NCI-H345 treated with DMSO at 0.1 percent for 48 hours (cell line): ENCODE measurements at regions not wholly inside any gene's neighbourhood (a gene's known extent, or its start where the extent isn't known, plus 50 kb on each side); places are given as distances from the start of the nearest gene placed in this dataset.

Source experiments
- DNase-seq: peaks from one replicate; lab custom pipeline; 2025; ENCODE audit not compliant: unreplicated experiment; lab: John Stamatoyannopoulos, UW

- DNase-seq: no peak
These were observed 76.0 kb downstream of the FAM124B start for GRCh38 chr2:224325941-224326340.

GRCh38 chr2:224324604-224325003 lies 77.3 kb downstream of the FAM124B start:
- DNase-seq: no peak

GRCh38 chr2:224320660-224321059 lies 81.2 kb downstream of the FAM124B start:
- DNase-seq: no peak

GRCh38 chr2:224319750-224320149 lies 82.2 kb downstream of the FAM124B start:
- no peak for DNase-seq

- no peak for DNase-seq
These were observed 89.2 kb downstream of the FAM124B start for GRCh38 chr2:224312741-224313140.

- no peak for DNase-seq
These were observed 90.8 kb downstream of the FAM124B start for GRCh38 chr2:224310943-224311625.

- DNase-seq: no peak
These were observed 92.7 kb downstream of the FAM124B start for GRCh38 chr2:224309176-224309575.

GRCh38 chr2:224308272-224308911 lies 93.5 kb downstream of the FAM124B start:
- DNase-seq: no peak

- no peak for DNase-seq
These were observed 99.0 kb downstream of the FAM124B start for GRCh38 chr2:224302952-224303351.

GRCh38 chr2:224293976-224294375 lies 107.9 kb downstream of the FAM124B start:
- DNase-seq: no peak

- DNase-seq: no peak
These were observed 114.4 kb downstream of the FAM124B start for GRCh38 chr2:224287531-224287930.

GRCh38 chr2:224286923-224287322 lies 115.0 kb downstream of the FAM124B start:
- DNase-seq: no peak

- DNase-seq: peak; percentile 17
These were observed 117.6 kb downstream of the FAM124B start for GRCh38 chr2:224284134-224284946.

- DNase-seq: no peak
These were observed 118.4 kb downstream of the FAM124B start for GRCh38 chr2:224283466-224283965.

GRCh38 chr2:224281374-224281773 lies 120.5 kb downstream of the FAM124B start:
- no peak for DNase-seq

- no peak for DNase-seq
These were observed 123.4 kb downstream of the FAM124B start for GRCh38 chr2:224278531-224278930.

- no peak for DNase-seq
These were observed 125.7 kb downstream of the FAM124B start for GRCh38 chr2:224276251-224276650.

GRCh38 chr2:224272237-224272910 lies 129.5 kb downstream of the FAM124B start:
- no peak for DNase-seq

- no peak for DNase-seq
These were observed 130.2 kb downstream of the FAM124B start for GRCh38 chr2:224271617-224272236.

GRCh38 chr2:224268441-224268840 lies 133.5 kb downstream of the FAM124B start:
- DNase-seq: peak; percentile 5

- DNase-seq: no peak
These were observed 137.6 kb downstream of the FAM124B start for GRCh38 chr2:224264259-224264658.
